Mesothelial cell of epicardium (in vitro differentiated cells): ENCODE measurements at regions not wholly inside any gene's neighbourhood (a gene's known extent, or its start where the extent isn't known, plus 50 kb on each side); places are given as distances from the start of the nearest gene placed in this dataset.

Source experiments
- DNase-seq, 2 experiments: peaks; one replicate each; pipeline ENCODE4 v3.0.0; 2021; ENCODE audit warnings: low spot score in 2 of 2; ENCODE audit not compliant: unreplicated experiment in 2 of 2
- H3K27ac Mint-ChIP-seq: 2 replicates; pipeline ENCODE4 v1.8.0; 2021; ENCODE audit warnings: mixed read lengths
- H3K27me3 Mint-ChIP-seq: 2 replicates; pipeline ENCODE4 v1.8.0; 2021; ENCODE audit warnings: low read depth, mixed read lengths
- H3K36me3 Mint-ChIP-seq: 2 replicates; pipeline ENCODE4 v1.8.0; 2021; ENCODE audit warnings: mixed read lengths
- H3K4me1 Mint-ChIP-seq: 2 replicates; pipeline ENCODE4 v1.8.0; 2021; ENCODE audit warnings: mixed read lengths
- H3K4me3 Mint-ChIP-seq: 2 replicates; pipeline ENCODE4 v1.8.0; 2021; ENCODE audit warnings: mild to moderate bottlenecking, moderate library complexity, mixed read lengths
- H3K9me3 Mint-ChIP-seq: 2 replicates; pipeline ENCODE4 v1.8.0; 2021; ENCODE audit warnings: mixed read lengths
- TF ChIP-seq, protein P1 (sequence below): fragments of 200-600 bp; sonication (generic); IDR thresholded peaks from one replicate; pipeline ENCODE4 v1.5.0; 2021; ENCODE audit warnings: antibody characterized with exemption; ENCODE audit not compliant: unreplicated experiment

- H3K4me1 Mint-ChIP-seq: peaks cover 5% of the 10 kb centered on the region
- peaks cover 6% of the 10 kb centered on the region for H3K9me3 Mint-ChIP-seq
- H3K27me3 Mint-ChIP-seq: peaks cover 4% of the 10 kb centered on the region
These were observed 121.8 kb upstream of the IRX5 start for GRCh38 chr16:54808890-54809289.

GRCh38 chr16:54806881-54807360 lies 123.7 kb upstream of the IRX5 start:
- Mint-ChIP-seq H3K4me3 (no peak overlapping the region), H3K9me3 (peaks cover 6% of the 10 kb centered on the region), H3K27me3 (peaks cover 4% of the 10 kb centered on the region), H3K27ac (no peak overlapping the region), H3K4me1 (peaks cover 4% of the 10 kb centered on the region), H3K36me3 (no peaks in the 10 kb centered on the region)
- TF ChIP-seq, protein P1, sequence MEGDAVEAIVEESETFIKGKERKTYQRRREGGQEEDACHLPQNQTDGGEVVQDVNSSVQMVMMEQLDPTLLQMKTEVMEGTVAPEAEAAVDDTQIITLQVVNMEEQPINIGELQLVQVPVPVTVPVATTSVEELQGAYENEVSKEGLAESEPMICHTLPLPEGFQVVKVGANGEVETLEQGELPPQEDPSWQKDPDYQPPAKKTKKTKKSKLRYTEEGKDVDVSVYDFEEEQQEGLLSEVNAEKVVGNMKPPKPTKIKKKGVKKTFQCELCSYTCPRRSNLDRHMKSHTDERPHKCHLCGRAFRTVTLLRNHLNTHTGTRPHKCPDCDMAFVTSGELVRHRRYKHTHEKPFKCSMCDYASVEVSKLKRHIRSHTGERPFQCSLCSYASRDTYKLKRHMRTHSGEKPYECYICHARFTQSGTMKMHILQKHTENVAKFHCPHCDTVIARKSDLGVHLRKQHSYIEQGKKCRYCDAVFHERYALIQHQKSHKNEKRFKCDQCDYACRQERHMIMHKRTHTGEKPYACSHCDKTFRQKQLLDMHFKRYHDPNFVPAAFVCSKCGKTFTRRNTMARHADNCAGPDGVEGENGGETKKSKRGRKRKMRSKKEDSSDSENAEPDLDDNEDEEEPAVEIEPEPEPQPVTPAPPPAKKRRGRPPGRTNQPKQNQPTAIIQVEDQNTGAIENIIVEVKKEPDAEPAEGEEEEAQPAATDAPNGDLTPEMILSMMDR: no peak
- DNase-seq: no peak

More at GRCh38 chr16:54808890-54809289, 121.8 kb upstream of the IRX5 start:
- Mint-ChIP-seq H3K36me3 (no peaks in the 10 kb centered on the region), H3K27ac (no peak overlapping the region), H3K4me3 (no peak overlapping the region)
- TF ChIP-seq, protein P1: no peak
- no peak for DNase-seq

- DNase-seq: no peak
- TF ChIP-seq, protein P1: no peak
- Mint-ChIP-seq H3K27me3 (peaks cover 4% of the 10 kb centered on the region), H3K9me3 (peaks cover 6% of the 10 kb centered on the region), H3K4me1 (peaks cover 4% of the 10 kb centered on the region), H3K36me3 (no peaks in the 10 kb centered on the region), H3K4me3 (no peak overlapping the region), H3K27ac (no peak overlapping the region)
These were observed 124.3 kb upstream of the IRX5 start for GRCh38 chr16:54806378-54806777.

GRCh38 chr16:54805648-54806047 lies 125.0 kb upstream of the IRX5 start:
- Mint-ChIP-seq H3K9me3 (peaks cover 6% of the 10 kb centered on the region), H3K4me3 (no peak overlapping the region), H3K4me1 (peaks cover 4% of the 10 kb centered on the region), H3K27ac (no peak overlapping the region), H3K36me3 (no peaks in the 10 kb centered on the region), H3K27me3 (peaks cover 4% of the 10 kb centered on the region)
- no peak for DNase-seq
- TF ChIP-seq, protein P1: no peak

DNA sequence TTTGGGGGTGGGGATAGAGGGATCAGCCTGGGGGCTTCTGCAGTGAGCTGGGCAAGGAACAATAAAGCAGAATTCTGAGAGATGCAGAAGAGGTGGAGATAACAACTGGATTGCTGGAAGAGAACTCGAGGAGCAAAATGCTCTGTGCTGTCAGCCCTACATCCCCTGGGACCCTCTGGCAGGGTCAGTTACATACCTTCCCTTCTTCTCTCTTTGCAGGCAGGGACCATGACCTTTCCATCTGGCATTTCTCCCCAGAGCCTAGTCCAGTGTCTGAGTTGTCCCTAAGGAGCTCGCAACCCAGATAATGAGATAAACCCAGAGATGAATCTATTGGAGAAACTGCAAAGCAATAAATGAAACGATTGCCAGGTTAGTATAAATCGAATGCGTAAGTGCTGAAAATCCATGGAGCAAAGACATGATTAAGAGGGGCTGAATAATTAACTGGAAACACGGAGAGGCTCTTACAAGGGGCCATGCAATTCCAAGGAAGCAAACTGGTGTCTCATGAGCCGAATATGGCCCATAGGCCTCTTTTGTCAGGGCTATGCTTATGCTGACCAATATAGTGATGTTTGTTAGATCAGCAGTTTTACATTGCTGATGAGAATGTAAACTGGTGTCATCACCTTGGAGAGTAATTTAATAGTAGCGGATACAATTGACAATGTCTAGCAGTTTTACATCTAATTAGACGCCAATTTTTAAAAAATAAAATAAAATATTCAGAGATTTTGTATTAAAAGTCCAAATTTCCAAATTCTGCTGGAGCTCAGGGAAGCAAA lies 129.4 kb upstream of the IRX5 start:
- Mint-ChIP-seq H3K9me3 (peaks cover 17% of the 10 kb centered on the region), H3K27ac (no peak overlapping the region), H3K4me1 (peaks cover 2% of the 10 kb centered on the region), H3K27me3 (no peaks in the 10 kb centered on the region), H3K36me3 (no peaks in the 10 kb centered on the region), H3K4me3 (no peak overlapping the region)
- TF ChIP-seq, protein P1: no peak
- no peak for DNase-seq
